HG02884 (cell line): ENCODE measurements at regions not wholly inside any gene's neighbourhood (a gene's known extent, or its start where the extent isn't known, plus 50 kb on each side); places are given as distances from the start of the nearest gene placed in this dataset.
"Not testable (repeated sequence)": the region's sequence is repeated elsewhere in the genome, so short reads cannot be mapped to it uniquely, and the experiment has no call there.

Experiments
- ATAC-seq: cut with Tn5 transposase; IDR thresholded peaks from one replicate; pipeline ENCODE4 v1.9.1; 2021; ENCODE audit warnings: mild to moderate bottlenecking, moderate library complexity; ENCODE audit not compliant: unreplicated experiment

DNA sequence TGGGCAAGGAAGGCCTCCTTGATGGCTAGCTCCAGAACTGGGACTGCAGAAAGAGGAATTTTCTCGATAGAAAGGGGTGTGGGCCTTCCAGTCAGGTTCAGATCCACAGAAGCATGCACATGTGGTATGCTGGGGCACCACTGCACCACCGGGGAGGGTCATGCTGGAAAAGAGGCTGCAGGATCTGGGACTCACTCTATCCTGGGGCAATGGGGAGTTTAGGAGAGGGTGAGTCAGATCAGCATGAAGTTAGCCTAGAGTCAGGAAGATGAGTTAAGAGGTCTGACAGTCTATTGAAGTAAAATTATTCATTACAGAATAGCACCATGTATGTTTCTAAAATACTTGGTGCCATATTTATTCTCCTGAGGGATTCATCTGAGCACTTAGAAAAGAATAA, 130.2 kb upstream of the TOPAZ1 start:
- no peak for ATAC-seq

- ATAC-seq, result no peak
Observed at GRCh38 chr3:44114142-44114541, 127.5 kb upstream of the TOPAZ1 start.

DNA sequence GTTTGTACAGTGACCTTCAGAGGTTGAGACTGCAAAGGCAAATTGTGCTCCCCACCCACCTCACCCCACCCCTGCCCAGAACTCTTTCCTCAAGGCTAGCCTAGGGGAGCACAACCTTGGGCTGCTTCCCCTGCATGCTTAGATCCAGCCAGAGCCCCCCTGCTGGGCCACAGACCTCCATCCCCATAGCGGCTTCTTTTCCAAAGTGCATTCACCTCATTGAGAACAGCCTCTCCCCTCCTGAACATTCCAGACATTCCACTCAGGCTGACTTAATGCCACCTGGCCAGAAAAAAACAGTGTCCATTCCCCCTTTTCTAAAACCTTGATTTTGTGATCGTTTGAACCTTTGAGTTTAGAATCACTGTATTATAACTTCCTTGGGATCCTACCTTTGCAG, 124.4 kb upstream of the TOPAZ1 start:
- ATAC-seq, result no peak

DNA sequence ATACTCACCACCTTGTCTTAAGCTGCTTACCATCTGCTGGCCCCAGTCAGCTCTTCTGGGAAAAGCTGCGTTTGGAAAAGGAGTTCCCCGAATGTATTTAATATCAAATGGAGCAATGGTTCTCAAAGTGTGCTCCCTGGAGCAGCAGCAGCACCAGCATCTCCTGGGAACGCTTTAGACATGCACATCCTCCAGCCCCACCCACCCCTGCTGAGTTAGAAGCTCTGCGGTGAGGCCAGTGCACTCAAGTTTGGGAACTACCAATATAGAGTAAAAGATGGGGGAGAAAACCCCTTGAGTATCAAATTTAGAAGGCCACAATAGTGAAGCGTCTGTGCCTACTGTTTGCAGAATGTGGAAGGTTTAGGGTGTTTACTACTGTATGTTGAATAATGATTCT, 124.0 kb upstream of the TOPAZ1 start:
- no peak for ATAC-seq

DNA sequence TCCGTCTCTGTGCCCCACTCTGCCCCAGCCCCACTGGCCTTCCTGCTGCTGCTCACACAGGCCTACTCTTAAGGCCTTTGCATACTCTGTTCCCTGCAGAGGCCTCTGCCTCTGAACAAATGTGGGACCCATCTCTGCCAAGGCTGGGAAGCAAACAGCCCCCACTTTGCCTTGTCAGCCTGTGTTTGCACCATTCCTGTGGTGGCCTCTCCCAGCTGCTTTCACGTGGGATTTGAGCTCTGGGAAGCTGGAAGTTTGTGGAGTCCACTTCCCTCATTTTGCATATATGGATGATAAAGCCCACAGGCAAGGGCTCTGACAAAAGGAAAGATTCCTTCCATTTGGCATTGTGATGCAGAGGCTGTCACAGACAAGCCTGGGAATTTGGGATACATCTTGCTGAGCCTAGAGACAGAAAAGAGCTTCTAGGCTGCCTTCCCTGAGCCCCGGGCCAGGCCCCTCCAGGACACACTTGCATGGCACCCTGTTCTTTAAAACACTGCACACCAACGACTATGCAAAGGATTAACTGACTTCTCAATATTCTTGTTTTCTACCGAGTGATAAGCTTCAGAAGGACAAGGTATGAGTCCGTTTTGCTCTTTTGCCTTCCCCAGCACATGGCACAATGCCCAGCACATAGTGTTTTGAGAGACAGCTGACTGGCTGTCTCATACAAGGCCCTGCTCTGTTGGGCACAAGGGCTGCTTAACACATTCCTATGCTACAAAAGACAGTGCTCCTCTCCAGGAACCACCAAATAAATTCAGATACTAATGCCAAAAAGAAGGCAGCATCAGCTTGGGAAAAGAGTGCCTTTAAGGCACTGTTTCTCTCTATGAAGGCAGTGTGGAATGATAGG, 120.7 kb upstream of the TOPAZ1 start:
- no peak for ATAC-seq

- no peak for ATAC-seq
Observed at GRCh38 chr3:44125246-44125645, 116.4 kb upstream of the TOPAZ1 start.

DNA sequence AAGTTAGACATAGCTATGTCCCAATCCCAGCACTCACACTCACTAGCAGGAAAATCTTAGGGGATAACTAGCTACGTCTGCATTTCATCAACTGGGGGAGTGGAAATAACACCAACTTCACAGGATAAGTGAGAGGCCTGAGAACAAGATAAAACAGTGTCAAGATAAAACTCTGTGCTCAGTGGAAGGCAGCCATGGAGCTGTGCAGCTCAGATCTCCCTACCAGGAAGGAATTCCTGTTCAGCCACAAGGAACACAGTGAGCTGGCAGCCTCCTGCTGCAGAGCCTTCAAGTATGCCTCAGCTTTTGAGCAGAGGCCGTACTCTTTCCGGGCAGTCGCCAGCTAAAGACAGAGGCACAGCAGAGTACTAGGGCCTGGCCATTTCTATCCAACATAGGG, 115.8 kb upstream of the TOPAZ1 start:
- no peak for ATAC-seq

DNA sequence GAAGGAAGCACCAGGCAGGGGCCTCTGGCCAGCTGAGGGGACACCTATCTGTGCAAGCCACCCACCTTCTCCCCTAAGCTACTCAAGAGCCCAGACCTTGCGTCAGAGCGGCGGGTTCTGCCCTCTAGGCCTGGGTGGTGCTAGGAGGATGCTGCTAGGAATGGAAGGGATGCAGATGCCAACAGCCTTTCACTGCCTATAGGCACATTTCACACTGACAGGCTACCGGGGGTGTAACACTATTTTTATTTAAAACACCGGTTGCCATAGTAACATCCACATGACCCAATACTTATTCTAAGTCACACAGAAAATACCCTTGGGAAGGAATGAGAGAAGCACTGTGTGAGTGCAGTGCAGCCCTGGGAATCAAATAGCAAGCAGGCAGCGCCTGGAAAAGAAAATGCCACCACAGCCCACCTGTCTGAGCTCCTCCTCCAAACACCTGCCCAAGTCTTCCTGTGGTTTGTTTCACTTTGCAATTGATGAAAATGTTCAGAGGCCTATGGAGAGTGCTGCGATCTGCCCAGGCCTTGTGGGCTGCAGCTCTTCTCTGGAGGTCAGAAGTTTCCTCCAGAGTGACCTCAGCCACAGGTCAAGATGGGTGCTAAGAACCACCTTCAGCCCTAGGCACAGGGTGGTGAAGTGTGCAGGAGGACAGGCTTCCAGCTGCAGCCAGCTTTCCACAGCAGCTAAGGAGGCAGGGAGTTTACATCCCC, 113.5 kb upstream of the TOPAZ1 start:
- no peak for ATAC-seq

- ATAC-seq, result no peak
Observed at GRCh38 chr3:44130249-44130648, 111.4 kb upstream of the TOPAZ1 start.

DNA sequence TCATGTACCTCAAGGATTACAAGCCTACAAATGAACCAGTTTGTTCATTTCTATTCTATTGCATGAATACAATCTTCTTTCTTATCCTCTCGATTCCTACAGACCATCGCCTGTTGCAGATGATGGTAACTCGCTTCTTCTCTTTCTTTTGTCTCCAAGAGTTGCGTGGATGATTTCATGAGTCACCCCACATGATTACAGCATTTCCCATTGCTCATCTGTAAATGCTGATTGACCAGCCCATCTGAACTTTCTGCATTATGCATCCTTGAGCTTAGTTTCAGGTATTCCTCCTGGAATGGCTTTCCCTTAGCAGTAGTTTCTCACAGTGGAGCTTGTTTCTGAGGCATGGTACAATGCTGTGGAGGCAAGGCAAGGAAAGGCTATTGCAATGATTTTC, 109.6 kb upstream of the TOPAZ1 start:
- ATAC-seq, result no peak

DNA sequence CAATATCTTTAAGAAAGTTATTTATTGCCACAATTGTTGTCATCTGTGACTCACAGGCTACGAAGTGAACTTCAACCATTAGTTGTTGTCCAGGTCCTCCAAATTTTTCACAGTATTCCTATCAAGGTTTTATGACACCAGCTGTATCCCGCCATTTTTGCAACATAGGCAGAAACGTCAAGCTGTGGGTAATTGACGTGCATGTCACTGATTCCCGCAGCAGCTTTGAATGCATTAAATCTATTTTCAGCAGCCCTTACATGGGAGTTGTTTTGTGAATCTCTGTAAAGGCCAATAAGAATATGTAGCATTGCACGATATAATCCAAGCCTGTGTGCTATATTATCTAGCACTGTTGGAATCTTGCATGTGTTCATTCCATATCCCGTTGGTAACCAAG, 109.1 kb upstream of the TOPAZ1 start:
- no peak for ATAC-seq

DNA sequence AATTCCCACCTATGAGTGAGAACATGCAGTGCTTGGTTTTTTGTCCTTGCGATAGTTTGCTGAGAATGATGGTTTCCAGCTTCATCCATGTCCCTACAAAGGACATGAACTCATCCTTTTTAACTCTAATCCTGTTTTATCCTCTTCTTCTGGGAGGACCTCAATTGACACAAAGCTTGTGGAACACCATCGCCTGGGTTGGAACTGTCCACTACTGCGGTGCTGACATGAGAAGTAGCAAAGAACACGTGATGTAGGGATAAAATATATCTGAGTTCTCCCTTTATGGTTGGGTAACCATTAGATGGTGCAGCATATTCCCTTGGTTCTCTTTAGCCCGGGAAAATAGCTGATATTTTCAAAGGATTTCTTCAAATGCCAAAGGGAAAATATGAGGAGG, 105.3 kb upstream of the TOPAZ1 start:
- no peak for ATAC-seq

GRCh38 chr3:44146073-44146472, 95.6 kb upstream of the TOPAZ1 start:
- no peak for ATAC-seq

- no peak for ATAC-seq
Observed at GRCh38 chr3:44159696-44160300, 81.9 kb upstream of the TOPAZ1 start.

DNA sequence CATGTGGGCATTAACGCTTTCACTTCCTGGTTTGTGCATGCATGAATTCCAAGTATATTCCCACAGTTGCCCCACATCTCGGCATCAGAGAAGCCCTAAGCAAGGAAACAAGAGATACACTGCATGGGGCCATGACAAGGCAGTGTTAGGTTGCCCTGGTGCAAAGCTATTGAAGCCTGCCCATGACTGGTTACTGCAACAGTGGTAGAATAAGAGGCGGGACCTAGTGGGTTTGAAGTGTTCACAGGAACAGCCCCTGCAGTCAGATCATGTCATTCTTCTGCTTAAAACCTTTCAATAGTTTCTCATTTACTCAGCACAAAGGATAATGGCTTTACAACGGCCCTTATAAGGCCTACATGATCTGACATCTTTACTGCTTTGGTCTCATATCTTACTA, 80.9 kb upstream of the TOPAZ1 start:
- ATAC-seq, result no peak

DNA sequence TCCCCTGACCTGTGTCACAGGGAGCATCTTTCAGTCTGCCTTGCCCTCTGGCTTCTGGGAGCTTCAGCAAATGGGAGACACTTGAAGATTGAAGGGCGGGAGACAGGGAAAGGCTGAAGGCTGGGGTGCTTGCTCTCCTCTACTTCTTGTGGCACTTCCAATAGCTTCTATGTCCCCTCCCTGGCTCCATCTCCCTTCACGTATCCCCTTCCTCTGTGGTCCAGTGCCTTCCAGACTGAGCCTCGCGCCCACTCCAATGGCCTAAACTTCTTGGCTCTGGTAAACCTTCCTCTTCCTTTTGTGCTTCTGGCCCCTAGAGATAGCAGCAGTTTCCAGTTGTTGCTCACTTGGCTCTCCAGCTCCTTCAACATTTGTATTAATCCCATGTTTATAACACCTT, 69.8 kb upstream of the TOPAZ1 start:
- no peak for ATAC-seq

GRCh38 chr3:44172701-44173100, 69.0 kb upstream of the TOPAZ1 start:
- not testable (repeated sequence) for ATAC-seq

GRCh38 chr3:44173263-44173662, 68.4 kb upstream of the TOPAZ1 start:
- no peak for ATAC-seq

GRCh38 chr3:44175070-44175469, 66.6 kb upstream of the TOPAZ1 start:
- no peak for ATAC-seq

- no peak for ATAC-seq
Observed at GRCh38 chr3:44179246-44179645, 62.4 kb upstream of the TOPAZ1 start.

- no peak for ATAC-seq
Observed at GRCh38 chr3:44184319-44184953, 57.2 kb upstream of the TOPAZ1 start.
